HG02870 (cell line): ENCODE measurements at regions not wholly inside any gene's neighbourhood (a gene's known extent, or its start where the extent isn't known, plus 50 kb on each side); places are given as distances from the start of the nearest gene placed in this dataset.

Experiments
- ATAC-seq: cut with Tn5 transposase; IDR thresholded peaks from one replicate; pipeline ENCODE4 v1.9.1; 2021; ENCODE audit warnings: mild to moderate bottlenecking, moderate library complexity; ENCODE audit not compliant: unreplicated experiment

DNA sequence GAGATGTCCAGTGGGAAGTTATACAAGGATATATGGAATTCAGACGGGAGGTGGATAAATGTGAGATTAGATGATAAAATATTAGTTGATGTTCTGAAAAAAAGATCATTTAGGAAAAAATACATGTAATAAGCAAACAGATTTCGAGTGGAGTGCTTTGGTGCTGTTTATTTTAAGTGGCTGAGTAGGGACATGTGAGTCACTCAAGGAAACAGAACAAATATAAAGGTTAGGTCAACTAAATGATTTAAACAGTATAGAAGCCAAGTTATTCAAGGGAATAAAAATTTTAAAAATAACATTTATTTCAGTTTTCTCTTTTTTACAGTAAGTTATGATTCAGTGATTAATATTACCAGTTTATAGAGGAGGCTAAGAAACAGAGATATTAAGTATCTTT is 1046.7 kb upstream of the B3GALT2 start:
- ATAC-seq = no peak

DNA sequence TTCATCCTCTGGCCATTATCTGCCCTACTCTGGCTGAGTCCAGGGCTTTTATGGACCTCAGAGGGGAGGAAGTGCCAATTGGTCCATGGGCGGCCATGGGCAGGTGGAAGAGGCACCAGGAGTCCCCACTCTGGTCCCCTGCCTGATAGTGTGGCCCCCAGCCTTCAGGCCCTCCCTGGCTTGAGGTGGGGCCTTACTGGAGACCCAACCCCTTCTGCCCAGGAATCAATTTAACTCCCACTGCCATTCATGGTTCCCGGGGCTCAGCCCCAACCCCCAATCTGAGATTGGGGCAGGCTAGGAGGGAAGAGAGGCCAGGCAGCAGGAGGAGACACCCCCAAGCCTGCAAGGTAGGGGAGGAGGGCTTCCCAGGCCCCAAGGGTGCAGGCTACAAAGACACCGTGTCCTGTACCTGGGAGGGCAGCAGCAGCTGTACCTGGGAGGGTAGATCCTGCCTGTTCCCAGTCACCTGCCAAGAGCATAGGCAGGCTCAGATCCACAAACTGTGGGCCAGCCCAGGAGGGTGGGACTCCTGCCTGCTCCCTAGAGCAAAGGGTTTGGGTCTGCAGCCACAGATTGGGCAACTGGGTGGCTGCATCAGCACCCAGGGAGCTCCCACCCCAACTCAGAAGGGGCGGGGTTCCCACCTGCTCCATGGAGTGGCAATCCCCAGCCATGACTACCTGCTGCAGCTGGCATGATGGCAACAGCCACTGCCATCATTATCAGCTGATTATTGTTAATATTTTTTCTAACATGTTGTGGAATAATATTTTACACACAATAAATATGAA is 1044.1 kb upstream of the B3GALT2 start:
- ATAC-seq = no peak

DNA sequence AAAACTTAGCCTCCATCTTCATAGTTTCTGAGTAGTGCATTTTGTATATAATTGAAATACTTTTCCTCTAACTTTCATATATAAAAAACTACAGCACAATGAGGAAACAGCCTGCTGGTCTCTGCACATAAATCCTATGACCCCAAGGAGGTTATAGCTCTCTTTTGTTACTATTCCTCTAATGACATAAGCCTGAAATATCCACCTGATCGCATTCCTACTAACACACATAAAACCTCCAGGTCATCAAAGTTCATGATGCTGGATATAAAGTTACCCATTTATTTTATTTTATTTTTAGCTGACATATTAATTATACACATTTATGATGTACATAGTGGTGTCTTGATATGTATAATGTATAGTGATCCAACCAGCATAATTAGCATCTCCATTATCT is 1042.0 kb upstream of the B3GALT2 start:
- ATAC-seq = no peak

DNA sequence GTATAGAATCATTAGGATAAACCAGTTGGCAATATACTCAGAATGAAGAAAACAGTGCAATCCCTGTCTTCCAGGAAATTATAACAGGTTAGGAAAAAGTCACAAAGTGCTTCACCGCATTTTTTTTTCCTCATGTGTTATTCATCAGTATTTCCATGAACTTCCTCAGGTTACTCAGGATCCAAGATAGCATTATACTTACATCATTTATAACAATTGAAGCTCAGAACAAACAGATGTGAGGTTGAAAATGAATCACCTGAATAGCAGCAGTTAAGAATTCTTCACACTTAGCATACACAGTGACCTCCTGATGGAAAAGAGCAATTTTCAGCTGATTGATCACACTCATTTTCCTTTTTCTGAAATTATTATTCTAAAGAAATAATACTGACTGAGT is 1040.7 kb upstream of the B3GALT2 start:
- no peak for ATAC-seq

DNA sequence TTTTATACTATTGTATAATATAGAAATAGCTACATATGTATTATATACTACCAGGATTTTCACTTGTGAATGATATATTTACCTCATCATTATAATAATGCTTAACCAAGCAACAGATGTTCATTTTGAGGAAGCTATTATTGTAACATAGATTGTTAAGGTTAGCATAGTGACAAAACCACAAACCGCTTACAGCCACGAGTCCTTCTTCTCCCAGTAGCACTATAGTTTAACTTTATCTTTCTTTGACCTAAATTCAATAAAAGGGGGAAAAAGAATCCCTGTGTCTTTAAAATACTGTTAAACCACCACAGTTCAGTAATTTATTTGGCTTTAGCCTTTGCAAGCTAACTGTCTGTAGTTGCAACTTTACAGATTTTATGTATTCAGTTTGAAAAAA is 1039.4 kb upstream of the B3GALT2 start:
- peak; percentile 91 for ATAC-seq

DNA sequence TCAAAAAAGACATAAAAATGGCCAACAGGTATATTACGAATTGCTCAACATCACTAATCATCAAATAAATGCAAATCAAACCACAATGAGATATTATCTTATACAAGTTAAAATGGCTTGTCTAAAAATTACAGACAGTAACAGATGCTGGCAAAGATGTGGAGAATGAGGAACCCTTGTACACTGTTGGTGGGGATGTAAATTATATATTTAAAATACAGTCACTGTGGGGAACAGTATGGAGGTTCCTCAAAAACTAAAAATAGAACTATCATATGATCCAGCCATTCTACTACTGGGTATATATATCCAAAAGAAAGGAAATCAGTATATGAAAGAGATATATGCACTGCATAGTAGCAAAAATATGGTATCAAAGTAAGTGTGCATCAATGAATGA is 1037.2 kb upstream of the B3GALT2 start:
- no peak for ATAC-seq

DNA sequence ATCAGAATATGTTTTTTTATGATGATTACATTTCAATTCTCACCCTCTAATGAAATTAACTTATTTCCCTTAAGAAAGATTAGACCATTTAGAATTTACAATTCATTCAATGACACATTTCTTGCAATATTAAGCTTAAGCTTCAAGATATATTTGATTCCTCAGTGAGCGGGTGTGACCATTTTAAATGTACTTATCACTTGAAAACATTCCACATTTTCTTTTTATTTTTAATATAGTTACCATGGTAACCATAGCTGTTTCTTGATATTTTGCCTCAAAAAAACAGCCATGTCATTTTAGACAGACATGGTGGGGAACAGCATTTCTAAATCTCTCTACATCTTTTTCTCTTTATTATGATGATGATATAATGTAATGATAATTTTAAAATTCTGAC is 1029.0 kb upstream of the B3GALT2 start:
- no peak for ATAC-seq

DNA sequence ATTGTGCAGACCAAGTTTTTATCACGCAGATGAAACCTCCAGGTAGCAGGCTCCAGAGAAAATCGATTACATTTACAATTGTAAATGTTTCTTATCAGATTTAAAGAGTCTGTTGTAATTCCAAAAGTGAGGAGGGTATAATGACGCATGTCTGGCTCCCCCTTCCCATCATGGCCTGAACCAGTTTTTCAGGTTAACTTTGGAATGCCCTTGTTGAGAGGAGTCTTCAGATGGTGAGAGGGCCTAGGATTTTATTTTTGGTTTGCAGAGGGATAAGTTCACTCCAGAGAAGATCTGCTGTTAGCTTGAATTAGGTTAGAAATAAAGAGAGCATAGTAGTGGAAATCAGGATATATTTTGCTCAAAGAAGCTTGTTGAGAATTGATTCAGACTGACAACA is 1028.3 kb upstream of the B3GALT2 start:
- ATAC-seq = no peak

DNA sequence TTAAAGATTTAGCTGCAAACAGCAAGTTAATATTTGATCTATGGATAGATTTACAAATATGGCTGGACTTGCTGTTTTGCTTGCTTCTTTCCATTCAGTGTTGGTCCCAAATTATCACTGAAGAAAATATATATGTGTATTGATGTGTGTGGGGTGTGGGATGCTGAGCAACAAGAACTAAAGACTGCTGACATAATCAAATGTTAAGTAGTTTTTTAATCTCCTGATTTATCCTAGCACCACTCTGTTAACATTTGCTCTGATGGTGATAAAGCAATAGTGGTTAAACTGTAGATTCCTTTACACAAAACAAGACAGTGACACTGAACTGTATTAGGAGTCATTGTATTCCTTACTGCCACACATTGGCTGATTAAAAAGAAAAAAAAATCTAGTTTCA is 1023.5 kb upstream of the B3GALT2 start:
- no peak for ATAC-seq

DNA sequence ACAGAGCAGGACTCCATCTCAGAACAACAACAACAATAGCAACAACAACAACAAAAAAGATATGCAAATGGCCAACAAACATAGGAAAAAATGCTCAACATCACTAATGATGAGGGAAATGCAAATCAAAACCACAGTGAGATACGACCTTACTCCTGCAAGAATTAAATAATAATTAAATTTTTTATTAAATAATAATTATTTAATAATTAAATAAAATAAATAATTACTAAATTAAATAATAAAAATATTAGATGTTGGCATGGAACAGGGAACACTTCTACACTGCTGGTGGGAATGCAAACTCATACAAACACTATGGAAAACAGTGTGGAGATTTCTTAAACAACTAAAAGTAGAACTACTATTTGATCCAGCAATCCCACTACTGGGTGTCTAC is 1022.3 kb upstream of the B3GALT2 start:
- ATAC-seq = no peak

DNA sequence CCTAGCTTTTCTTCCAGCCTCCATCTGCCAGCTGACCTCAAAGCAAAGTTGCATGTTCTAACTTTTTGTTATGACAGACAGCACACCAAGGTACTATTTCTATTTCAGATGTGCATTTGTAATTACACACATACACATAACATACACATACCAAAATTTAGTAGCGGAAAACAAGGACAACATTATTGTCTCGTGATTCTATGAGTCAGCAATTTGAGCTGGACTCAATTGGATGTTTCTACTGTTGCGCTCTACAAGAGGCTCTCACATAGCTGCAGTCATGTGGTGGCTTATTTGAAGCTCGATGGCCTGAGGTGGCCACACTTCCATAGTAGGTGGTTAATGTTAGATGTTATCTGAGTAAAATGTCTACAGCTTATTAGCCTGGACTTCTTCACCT is 1010.1 kb upstream of the B3GALT2 start:
- ATAC-seq = no peak

DNA sequence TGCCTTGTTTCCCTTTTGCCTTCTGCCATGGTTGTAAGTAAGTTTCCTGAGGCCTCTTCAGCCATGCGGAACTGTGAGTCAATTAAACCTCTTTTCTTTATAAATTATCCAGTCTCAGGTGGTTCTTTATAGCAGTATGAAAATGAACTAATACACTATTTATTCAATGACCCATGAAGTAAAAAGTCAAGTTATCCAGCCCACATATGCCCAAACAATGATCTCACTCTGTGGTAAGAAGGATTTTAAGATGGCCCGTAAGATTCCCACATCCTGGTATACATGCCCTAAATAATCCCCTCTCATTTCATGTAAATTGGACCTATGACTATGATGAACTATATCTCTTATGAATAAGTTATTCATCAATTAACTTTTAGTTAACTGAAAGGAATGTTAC is 1008.3 kb upstream of the B3GALT2 start:
- ATAC-seq = no peak

DNA sequence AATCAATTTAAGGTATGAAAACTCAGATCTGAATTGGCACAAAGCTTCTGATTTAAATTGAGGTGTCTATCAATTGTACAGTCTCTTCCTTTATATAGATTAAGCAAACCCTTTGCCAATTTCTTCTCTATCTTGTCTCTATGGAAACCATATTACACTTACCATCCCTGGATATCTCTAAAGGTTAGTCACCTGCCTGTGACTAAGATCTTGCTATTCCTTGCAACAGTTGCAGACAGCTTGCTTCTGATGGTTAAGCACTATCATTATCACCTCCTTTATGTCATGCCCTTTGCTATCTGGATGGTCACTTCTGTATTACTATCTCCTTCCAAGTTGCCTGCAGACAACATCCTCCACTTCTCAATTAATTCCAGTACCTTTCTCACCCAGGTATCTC is 998.6 kb upstream of the B3GALT2 start:
- ATAC-seq = no peak

DNA sequence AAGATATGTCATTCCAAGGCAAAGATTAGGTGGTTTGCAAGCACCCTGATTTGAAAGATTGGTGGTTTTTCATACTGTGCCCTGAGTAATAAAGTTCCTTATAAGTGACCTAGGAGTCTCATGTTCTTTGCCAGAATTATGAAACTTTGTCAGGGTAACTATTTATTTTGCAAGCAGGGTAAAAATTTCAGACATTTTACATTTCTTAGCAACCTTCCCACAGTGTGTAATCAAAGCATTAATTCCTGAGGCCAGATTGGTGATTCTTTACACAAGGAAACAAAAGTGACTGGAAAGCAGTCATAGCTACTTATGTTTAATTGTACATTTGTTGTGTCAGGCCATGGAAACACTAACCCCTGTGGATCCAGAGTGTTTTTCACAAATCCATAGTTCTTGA is 998.0 kb upstream of the B3GALT2 start:
- ATAC-seq = no peak

DNA sequence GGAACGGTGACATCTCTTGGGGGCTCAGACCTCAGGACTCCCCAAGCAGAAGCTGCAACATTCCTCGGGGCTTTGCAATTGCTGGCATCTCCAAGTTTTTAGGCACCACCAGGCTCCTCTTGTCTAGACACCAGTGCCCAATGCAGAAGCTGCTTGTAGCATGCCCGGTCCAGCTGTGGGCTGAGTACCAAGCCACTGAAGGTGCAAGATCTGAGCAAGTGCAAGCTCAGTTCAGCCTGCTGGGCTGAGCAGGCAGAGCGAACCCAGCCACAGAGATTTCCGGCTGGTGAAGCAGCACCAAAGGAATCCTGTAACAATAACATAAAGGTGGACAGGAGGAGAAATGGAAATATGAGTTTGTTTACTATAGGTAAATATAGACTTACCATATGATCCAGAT is 995.4 kb upstream of the B3GALT2 start:
- no peak for ATAC-seq

DNA sequence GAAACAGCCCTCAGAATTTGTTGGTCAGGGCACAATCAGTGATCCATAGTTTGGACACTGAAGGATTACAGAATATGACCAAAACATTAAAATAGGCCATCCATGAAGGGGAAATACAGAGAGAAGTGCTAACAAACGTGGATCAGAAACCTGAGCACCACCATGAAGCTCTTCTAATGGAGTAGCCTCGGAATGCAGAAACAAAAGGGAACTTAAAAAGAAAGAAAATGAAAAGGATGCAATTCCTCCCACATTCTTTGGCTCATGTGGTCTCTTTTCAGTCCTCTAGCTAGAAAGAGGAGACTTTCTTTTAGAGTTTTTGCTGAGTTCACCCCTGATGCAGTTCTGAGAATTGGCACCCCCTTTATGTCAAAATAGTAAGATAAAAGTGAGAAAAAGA is 989.8 kb upstream of the B3GALT2 start:
- ATAC-seq = no peak

DNA sequence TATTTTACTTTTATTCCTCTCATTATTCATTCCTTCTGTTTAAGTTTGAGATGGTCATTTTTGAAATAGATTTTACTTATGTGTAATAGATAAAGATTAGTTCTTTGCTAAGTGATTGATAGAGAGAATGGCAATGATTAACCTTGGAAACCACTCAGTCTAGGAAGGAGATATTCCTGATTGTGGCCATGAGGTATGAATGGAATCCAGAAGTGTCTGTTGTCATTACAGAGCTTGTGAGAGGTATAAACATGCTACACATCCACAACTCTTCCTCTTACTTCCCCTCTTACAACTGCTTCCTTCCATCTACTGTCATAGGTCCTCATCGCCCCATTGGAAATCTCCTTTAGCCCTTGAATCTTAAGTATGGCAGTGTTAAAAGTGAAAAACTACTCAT is 988.8 kb upstream of the B3GALT2 start:
- ATAC-seq = no peak

DNA sequence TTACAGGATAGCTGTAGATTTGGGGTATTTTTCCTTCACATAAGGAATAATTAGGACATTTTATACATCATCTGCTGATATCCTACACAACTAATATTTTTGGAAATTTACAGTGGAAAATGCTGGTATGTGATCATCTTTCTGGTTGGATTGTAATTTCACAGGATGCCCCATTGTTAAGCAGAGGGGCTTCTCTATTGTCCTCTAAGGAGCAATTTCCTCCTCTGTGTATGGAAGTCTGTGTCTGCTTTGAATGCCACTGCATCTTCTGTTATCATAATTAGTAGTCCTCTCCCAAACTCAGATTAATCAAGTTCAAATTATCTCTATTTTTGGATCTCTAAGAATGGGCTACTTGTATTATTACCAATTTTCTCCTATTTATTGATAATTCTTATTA is 988.1 kb upstream of the B3GALT2 start:
- no peak for ATAC-seq

DNA sequence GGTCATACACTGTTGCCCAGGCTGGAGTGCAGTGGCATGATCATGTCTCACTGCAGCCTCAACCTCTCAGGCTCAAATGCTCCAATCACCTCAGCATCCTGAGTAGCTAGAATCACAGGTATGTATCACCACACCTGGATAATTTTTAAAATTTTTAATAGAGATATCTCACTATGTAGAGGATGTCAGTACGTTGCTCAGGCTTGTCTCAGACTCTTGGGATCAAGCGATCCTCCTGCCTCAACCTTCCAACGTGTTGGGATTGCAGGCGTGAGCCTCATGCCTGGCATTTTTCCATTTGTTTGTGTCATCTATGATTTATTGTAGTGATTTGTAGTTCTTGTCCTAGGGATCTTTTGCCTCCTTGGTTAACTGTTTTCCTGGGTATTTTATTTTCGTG is 985.2 kb upstream of the B3GALT2 start:
- ATAC-seq = no peak

DNA sequence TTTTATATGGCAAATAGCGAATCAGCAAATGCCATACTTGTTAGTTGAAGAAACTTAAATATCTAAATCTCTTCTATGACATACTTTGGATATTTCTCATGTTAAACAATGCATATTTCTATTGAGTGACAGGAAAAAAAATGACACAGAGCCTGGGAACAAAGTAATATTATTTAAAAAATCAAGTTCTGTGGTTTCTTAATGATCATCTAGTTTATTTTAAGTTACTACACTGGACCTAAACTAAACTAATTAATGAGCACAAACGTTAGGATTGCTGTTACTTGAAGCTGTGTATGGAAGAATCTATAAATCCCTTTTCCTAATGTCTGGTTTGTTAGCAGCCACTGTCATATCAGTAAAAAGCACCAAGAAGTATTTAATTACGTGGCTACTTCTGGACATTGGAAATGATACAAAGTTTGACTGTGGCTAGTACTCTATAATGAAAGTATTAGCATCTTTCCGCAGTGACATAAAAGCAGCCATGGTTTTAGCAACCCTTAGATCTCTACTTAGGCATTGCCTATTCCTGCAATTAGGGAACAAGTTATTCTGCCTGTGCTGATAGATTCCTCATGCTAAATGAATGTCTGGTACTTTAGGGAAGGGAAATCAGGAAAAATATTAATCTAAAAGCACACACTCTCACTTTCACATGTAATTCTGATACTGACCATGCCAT is 981.7 kb upstream of the B3GALT2 start:
- no peak for ATAC-seq

DNA sequence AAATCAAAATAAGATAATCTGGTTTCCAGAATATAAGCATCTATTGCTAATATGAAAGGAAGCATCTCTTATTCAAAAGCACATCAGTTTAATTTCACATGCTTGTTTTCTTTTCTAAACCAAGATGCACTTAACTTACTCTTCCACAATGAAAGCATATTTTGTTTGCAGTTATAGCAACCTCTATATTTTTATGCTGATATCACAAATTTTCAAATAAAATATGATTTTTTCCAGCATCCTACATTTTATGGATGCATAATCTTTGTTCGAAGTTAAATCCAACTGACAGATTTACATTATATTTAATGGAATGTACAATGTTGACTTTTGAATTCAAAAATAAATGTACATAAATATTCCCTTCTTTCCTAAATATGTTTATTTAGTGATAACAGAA is 978.3 kb upstream of the B3GALT2 start:
- ATAC-seq = no peak

DNA sequence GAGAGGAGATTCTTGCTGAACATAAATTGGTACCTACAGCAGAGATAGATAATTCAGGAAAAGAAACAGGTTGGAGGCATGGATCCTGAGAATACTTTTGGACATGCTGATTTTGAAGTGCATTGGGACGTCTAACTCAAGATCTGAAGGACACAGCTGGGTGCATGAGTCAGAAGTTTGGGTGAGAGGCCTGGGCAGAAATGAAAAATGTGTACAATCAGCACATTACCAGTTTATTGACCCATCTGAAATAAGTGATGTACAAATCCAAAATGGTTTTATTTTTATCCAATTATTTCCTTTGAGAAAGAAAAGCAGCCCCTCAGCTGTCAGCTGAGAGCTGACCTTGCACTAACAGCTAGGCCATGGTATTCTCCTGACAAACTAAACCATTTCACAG is 975.2 kb upstream of the B3GALT2 start:
- ATAC-seq = no peak

DNA sequence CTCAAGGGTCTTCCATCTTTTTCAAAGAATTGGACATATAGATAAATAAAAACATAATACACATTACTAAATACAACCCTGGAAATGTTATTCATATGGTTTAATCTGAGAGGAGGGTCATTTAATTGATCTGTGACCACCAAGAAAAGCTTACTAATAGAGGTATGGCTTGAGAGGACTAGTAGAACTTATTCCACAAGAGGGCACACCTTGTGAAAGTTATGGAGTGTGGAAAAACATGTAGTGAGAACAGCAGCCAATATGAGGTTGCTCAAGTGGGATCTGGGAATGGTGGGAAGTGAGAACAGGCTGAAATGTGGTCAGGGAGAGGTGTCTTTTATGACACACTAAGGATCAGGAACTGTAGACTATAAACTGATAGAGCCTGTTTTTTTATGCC is 973.5 kb upstream of the B3GALT2 start:
- no peak for ATAC-seq
